Left lung (tissue), 4 donors: ENCODE measurements at regions not wholly inside any gene's neighbourhood (a gene's known extent, or its start where the extent isn't known, plus 50 kb on each side); places are given as distances from the start of the nearest gene placed in this dataset.

Experiments used
- ATAC-seq: fragments of 200-7000 bp; cut with Tn5 transposase; one replicate; pipeline ENCODE4 v1.9.1; 2020; ENCODE audit warnings: moderate library complexity
- DNase-seq, 4 donors: peaks; one replicate each; pipeline ENCODE4 v3.0.0-alpha.2; 2013 to 2020
- H3K27ac ChIP-seq, 2 donors: fragments of 200-600 bp; sonication (generic) in 1 of 2; one replicate each; pipeline versions ENCODE4 v1.5.0 to v1.8.0; 2020 to 2021
- H3K27me3 ChIP-seq, 2 donors: fragments of 200-600 bp; sonication (generic) in 1 of 2; one replicate each; pipeline versions ENCODE4 v1.5.0 to v1.8.0; 2020 to 2021
- H3K36me3 ChIP-seq, 2 donors: fragments of 200-600 bp; sonication (generic) in 1 of 2; one replicate each; pipeline versions ENCODE4 v1.5.0 to v1.8.0; 2020 to 2021
- H3K4me1 ChIP-seq, 2 donors: fragments of 200-600 bp; one replicate each; pipeline ENCODE4 v1.8.0; 2021
- H3K4me3 ChIP-seq, 2 donors: fragments of 200-600 bp; sonication (generic) in 1 of 2; one replicate each; pipeline versions ENCODE4 v1.5.0 to v1.8.0; 2020 to 2021; ENCODE audit warnings: mild to moderate bottlenecking in 1 of 2
- H3K9me3 ChIP-seq, 2 donors: fragments of 200-600 bp; sonication (generic) in 1 of 2; one replicate each; pipeline versions ENCODE4 v1.5.0 to v1.8.0; 2020 to 2021
- intact Hi-C, 2 donors: fragments of 100-400 bp; cut with DNase I; formaldehyde crosslinking; loops; one replicate each; pipeline versions ENCODE4 v1.11.2 to v1.14.2; 2022
- TF ChIP-seq, protein P1 (sequence below), 2 donors: fragments of 200-600 bp; sonication (generic) in 1 of 2; IDR thresholded peaks; one replicate each; pipeline versions ENCODE4 v1.5.0 to v1.8.0; 2021; ENCODE audit warnings: antibody characterized with exemption in 2 of 2
- donor health status: DM: no; HTN: yes; CAD: no.
- donor health status: DM: no; HTN: no; CAD: no.

DNA sequence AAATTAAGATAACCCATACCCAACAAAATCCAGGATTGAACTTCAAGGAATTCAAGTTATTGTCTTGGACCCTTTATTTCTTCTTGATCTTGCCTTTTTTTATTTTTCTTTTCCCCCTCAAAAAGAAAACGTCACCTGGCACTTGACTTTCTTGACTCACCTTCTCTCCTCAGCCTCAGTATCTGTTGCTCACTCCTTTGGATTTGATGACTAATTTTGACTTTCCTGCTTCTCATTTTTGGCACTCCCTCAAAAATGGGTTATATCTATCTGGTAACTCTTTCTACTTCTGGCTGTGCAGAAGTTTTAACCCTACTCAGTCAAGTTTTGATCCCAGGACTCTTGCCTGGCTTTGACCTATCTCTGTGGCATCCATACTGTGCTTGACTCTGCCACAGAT lies 66.6 kb upstream of the SPATA31D4 start:
- intact Hi-C loops, result no loop called here
- Histone ChIP-seq H3K27me3 (no peaks in the 10 kb centered on the region), H3K9me3 (no peaks in the 10 kb centered on the region), H3K4me1 (no peaks in the 10 kb centered on the region), H3K36me3 (no peaks in the 10 kb centered on the region), H3K27ac (no peak overlapping the region), H3K4me3 (no peak overlapping the region)
- DNase-seq (no peak), ATAC-seq (no peak)
- TF ChIP-seq, protein P1, sequence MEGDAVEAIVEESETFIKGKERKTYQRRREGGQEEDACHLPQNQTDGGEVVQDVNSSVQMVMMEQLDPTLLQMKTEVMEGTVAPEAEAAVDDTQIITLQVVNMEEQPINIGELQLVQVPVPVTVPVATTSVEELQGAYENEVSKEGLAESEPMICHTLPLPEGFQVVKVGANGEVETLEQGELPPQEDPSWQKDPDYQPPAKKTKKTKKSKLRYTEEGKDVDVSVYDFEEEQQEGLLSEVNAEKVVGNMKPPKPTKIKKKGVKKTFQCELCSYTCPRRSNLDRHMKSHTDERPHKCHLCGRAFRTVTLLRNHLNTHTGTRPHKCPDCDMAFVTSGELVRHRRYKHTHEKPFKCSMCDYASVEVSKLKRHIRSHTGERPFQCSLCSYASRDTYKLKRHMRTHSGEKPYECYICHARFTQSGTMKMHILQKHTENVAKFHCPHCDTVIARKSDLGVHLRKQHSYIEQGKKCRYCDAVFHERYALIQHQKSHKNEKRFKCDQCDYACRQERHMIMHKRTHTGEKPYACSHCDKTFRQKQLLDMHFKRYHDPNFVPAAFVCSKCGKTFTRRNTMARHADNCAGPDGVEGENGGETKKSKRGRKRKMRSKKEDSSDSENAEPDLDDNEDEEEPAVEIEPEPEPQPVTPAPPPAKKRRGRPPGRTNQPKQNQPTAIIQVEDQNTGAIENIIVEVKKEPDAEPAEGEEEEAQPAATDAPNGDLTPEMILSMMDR (IDR thresholded peaks at IDR 0.05), result no peak

GRCh38 chr9:81868145-81868544 lies 60.1 kb upstream of the SPATA31D4 start:
- DNase-seq, result no peak
- intact Hi-C loops, result no loop called here
- ATAC-seq, result no peak
- no peak overlapping the region for H3K27ac ChIP-seq
- H3K4me1 ChIP-seq, result no peaks in the 10 kb centered on the region
- H3K36me3 ChIP-seq, result no peaks in the 10 kb centered on the region
- TF ChIP-seq, protein P1 (IDR thresholded peaks at IDR 0.05), result no peak
- no peaks in the 10 kb centered on the region for H3K27me3 ChIP-seq
- H3K4me3 ChIP-seq, result no peak overlapping the region
- H3K9me3 ChIP-seq, result no peaks in the 10 kb centered on the region

GRCh38 chr9:81871695-81872094 lies 56.5 kb upstream of the SPATA31D4 start:
- intact Hi-C loops, result no loop called here
- Histone ChIP-seq H3K36me3 (no peaks in the 10 kb centered on the region), H3K27me3 (no peaks in the 10 kb centered on the region), H3K4me1 (no peaks in the 10 kb centered on the region), H3K9me3 (no peaks in the 10 kb centered on the region), H3K27ac (no peak overlapping the region), H3K4me3 (no peak overlapping the region)
- ATAC-seq (no peak), DNase-seq (no peak)
- TF ChIP-seq, protein P1 (IDR thresholded peaks at IDR 0.05), result no peak

- intact Hi-C loops, result no loop called here
- ATAC-seq, result no peak
- H3K4me1 ChIP-seq, result no peaks in the 10 kb centered on the region
- H3K36me3 ChIP-seq, result no peaks in the 10 kb centered on the region
- H3K9me3 ChIP-seq, result no peaks in the 10 kb centered on the region
- DNase-seq, result no peak
- H3K27ac ChIP-seq, result no peak overlapping the region
- H3K27me3 ChIP-seq, result no peaks in the 10 kb centered on the region
- no peak overlapping the region for H3K4me3 ChIP-seq
- TF ChIP-seq, protein P1 (IDR thresholded peaks at IDR 0.05), result no peak
Observed at GRCh38 chr9:81874250-81874649, 54.0 kb upstream of the SPATA31D4 start.

- H3K4me3 ChIP-seq, result no peak overlapping the region
- peak; percentile 37 for ATAC-seq
- DNase-seq, result peak in 1 of 4 donors; percentile 53
- intact Hi-C loops, result no loop called here
- H3K4me1 ChIP-seq, result no peaks in the 10 kb centered on the region
- no peaks in the 10 kb centered on the region for H3K27me3 ChIP-seq
- H3K36me3 ChIP-seq, result no peaks in the 10 kb centered on the region
- TF ChIP-seq, protein P1 (IDR thresholded peaks at IDR 0.05), result no peak
- H3K9me3 ChIP-seq, result no peaks in the 10 kb centered on the region
- H3K27ac ChIP-seq, result no peak overlapping the region
Observed at GRCh38 chr9:81874931-81875330, 53.3 kb upstream of the SPATA31D4 start.
